Right lobe of liver (tissue), 4 donors: ENCODE measurements at regions not wholly inside any gene's neighbourhood (a gene's known extent, or its start where the extent isn't known, plus 50 kb on each side); places are given as distances from the start of the nearest gene placed in this dataset.

ENCODE experiments used
- CTCF ChIP-seq, 4 donors: fragments of 200-600 bp in 3 of 4; fragments of 450-650 bp in 1 of 4; IDR thresholded peaks; one replicate each; pipeline versions ENCODE4 v1.5.1 to v1.8.0; 2016 to 2022; ENCODE audit warnings: antibody characterized with exemption in 4 of 4, mild to moderate bottlenecking in 2 of 4
- POLR2A ChIP-seq: fragments of 450-650 bp; IDR thresholded peaks from one replicate; pipeline ENCODE4 v1.6.1; 2017; ENCODE audit warnings: antibody characterized with exemption, mild to moderate bottlenecking
- donor health status: DM: no; HTN: no; CAD: no.
- donor health status: DM: no; HTN: no; CAD: no.
- donor health status: DM: no; HTN: yes; CAD: no.

- TF ChIP-seq CTCF (IDR thresholded peaks at IDR 0.05), result no peak
- TF ChIP-seq POLR2A, result no peak
Measured at GRCh38 chr10:80787952-80788351, 250.2 kb downstream of the SH2D4B start.
